ENCODE measurements at regions not wholly inside any gene's neighbourhood (a gene's known extent, or its start where the extent isn't known, plus 50 kb on each side); places are given as distances from the start of the nearest gene placed in this dataset.

- no peak for TF ChIP-seq POLR2A (IDR thresholded peaks at IDR 0.05)
- no peak for TF ChIP-seq CTCF (IDR thresholded peaks at IDR 0.05 in 8 of 11, conservative IDR thresholded peaks at IDR 0.05 in 3 of 11)
- no peak for TF ChIP-seq POLR2AphosphoS5 (IDR thresholded peaks at IDR 0.05)
Observed at GRCh38 chr19:56986386-56986785, 133.4 kb upstream of the USP29 start.

All from spleen (tissue), 7 donors.